ENCODE measurements at regions not wholly inside any gene's neighbourhood (a gene's known extent, or its start where the extent isn't known, plus 50 kb on each side); places are given as distances from the start of the nearest gene placed in this dataset.

- DNase-seq = no peak
Observed at GRCh38 chr11:134638796-134639430, 226.9 kb upstream of the B3GAT1 start.

GRCh38 chr11:134637091-134638015 is 225.3 kb upstream of the B3GAT1 start:
- DNase-seq = no peak

DNA sequence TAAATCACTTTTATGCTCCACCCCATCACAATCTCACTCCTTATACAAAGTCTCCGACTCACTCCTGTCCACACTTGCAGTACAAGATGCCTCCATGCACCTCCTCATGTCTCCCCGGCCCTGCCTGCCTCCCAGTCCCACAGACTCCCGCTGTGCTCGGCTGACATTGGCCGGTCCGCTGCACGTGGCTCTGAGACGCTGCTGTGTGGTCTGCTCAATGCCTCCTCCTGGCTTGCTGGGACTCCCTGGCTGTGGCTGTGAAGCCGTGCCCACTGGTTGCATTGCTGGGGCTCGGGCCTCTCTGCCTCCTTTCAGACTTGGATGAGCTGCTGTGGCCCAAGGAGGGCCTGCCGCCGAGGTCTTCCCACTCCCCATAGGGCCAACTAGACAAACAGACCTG is 224.0 kb upstream of the B3GAT1 start:
- no peak for DNase-seq

- no peak for DNase-seq
Observed at GRCh38 chr11:134634897-134635831, 223.1 kb upstream of the B3GAT1 start.

DNA sequence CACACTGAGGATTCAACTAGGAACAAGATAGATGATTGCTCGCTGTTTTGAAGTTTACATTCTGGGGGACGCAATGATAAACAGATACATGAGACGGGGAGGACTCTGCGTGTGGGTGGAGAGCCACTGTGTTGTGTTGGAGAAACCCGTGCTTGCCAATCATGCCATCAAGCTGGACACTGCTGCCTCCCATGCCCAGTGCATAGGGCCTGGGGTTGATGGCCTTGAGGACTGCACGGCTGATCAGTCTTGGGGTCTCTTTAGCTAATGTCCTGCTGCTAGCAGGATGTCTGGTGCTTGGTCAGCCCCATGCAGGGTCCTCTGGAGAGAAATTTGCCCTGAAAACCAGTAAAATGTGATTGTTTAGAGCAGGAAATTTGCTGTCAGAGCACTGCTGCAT is 221.2 kb upstream of the B3GAT1 start:
- DNase-seq = no peak

DNA sequence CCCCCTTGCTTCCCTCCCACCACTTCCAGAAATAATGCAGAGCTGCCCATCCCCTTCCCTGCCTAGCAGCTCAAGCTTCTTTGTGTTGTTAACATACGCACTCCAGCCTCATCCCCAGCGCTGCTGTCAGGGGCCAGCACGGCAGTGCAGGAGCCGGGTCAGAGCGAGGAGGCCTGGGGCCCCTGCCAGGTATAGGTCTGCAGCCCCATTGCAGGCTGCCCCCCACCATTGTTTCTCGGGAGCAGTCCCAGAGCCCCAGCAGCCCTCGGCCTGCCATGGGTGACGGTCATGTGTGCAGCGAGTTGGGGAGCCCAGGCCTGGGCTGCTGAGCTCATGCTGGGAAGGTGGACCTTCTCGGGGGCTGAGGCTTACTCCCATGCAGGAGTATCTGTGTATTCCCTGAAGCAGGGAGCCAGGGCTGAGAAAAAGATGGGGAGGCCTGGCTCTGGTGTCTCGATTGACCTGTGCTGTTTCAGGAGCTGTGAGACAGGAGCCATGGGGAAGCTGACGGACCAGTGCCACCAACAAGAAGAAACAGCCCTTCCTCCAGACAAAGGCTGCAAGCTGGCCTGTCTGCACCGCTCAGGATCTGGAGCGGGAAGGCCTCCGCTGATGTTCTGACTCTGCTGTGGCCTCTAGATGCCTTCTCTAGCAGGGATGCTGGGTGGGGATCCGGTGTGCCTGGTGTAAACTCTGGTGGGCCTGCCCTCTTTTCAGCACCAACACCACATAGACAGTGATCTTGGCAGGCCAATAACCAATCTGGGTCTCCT is 220.5 kb upstream of the B3GAT1 start:
- no peak for DNase-seq

DNA sequence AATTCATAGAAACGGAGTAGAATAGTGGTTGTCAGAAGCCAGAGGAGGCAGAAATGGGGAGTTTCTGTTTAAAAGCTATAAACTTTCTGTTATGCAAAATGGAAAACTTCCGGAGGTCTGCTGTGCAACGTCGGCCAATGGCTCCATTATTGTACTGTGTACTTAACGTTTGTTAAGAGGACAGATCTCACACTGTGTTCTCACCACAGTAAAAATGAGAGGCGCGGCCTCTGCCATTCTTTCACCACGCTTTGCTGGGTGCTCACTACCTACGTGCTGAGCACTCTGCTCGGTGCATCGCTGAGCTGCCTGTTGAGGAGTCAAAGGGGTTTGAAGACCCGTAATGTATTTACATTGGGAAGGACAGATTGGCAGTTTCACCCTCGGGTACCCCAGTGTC is 218.8 kb upstream of the B3GAT1 start:
- DNase-seq = no peak

GRCh38 chr11:134628426-134628825 is 216.4 kb upstream of the B3GAT1 start:
- no peak for DNase-seq

DNA sequence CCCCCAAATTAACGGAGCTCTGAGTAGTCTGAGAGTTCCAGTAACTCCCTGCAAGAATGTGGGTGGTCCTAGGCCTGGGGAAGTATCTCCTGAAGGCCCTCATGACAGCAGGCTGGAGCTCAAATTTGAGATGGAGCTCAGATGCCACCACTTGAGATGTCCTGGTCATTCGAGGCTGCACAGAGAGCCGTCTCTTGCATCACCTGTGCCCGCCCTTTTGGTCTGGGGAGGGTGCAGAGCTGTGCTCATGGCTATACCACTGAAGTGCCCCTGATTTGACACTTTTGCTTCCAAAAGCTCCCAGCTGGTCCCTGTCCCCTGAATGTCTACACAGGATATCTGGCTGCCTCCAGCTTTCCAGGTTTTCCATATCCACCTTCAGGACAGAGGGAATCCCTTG is 214.0 kb upstream of the B3GAT1 start:
- DNase-seq = no peak

- DNase-seq = no peak
Observed at GRCh38 chr11:134625631-134626030, 213.6 kb upstream of the B3GAT1 start.

DNA sequence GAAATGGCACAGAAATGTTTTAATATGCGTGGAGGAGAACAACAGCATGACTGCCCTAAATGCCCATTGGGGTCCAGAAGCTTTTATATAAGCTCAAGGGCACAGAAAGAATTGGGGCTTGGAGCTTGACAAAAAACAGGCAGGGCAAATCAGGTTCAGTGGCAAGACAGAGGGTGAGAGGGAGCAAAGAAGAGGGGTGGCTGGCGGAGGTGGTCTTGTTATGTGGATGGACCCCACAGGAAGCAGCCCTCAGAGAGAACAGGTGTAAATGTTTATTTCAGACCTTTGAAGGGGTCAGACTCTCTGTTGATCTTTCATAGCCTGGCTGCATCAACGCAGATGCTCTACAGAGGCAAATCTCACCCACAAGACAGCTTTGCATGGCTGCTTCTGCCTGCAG is 213.1 kb upstream of the B3GAT1 start:
- DNase-seq = no peak

- no peak for DNase-seq
Observed at GRCh38 chr11:134624166-134624920, 212.3 kb upstream of the B3GAT1 start.

DNA sequence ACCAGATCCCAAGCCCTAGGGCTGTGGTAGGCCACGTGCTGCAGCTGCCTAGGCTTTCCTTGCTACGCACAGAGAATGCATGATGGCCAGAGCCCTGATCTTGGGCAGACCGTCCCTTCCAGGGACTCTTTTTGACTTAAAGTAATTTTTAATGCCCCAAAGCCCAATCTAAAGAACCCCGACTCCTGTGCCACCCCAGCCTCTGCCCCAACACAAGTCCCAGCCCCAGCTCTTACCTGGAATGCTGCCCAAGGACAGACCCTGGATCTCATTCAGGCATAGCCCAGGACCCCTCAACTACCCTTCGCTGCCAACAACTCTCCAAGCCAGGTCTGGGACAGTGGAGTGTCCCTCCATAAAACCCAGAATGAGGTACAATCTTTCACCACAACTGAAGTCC is 211.7 kb upstream of the B3GAT1 start:
- DNase-seq = no peak

DNA sequence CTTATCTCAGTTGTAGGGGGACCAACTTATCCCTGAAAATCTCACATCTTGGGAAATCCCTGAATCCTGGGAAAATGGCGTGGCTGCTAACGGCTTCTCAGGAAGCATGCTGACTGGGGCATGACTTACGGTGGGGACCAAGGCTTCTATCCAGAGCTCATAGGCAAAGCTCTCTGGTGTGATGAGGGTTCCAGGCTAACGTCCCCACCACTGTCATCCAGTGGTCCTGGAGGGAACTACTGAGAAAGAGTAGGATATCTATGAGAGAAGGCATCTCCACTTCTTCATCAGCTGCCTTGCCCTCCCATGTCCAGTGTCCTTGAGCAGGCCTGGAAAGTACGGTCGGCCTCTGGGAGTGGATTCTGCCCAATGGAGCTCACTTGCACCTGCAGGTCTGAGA is 210.4 kb upstream of the B3GAT1 start:
- DNase-seq = no peak

- DNase-seq = no peak
Observed at GRCh38 chr11:134617360-134617759, 205.3 kb upstream of the B3GAT1 start.

DNA sequence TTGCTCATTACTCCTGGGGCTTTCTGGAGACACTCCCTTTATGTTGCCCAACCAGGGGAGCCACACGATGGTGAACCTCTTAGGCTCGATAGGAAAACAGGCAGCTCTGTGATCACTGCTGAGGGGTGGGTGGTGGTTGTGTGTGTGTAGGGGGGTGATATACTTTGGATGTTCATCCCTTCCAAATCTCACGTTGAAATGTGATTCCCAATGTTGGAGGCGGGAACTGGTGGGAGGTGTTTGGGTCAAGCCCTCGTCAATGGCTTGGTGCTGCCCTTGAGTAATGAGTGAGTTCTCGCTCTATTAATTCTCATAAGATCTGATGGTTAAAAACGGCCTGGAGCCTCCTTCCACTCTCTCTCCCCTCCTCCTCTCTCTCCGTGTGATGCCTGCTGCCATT is 204.0 kb upstream of the B3GAT1 start:
- no peak for DNase-seq

- DNase-seq = no peak
Observed at GRCh38 chr11:134615041-134615615, 203.1 kb upstream of the B3GAT1 start.

GRCh38 chr11:134614141-134614540 is 202.1 kb upstream of the B3GAT1 start:
- no peak for DNase-seq

GRCh38 chr11:134613646-134614045 is 201.6 kb upstream of the B3GAT1 start:
- DNase-seq = no peak

DNA sequence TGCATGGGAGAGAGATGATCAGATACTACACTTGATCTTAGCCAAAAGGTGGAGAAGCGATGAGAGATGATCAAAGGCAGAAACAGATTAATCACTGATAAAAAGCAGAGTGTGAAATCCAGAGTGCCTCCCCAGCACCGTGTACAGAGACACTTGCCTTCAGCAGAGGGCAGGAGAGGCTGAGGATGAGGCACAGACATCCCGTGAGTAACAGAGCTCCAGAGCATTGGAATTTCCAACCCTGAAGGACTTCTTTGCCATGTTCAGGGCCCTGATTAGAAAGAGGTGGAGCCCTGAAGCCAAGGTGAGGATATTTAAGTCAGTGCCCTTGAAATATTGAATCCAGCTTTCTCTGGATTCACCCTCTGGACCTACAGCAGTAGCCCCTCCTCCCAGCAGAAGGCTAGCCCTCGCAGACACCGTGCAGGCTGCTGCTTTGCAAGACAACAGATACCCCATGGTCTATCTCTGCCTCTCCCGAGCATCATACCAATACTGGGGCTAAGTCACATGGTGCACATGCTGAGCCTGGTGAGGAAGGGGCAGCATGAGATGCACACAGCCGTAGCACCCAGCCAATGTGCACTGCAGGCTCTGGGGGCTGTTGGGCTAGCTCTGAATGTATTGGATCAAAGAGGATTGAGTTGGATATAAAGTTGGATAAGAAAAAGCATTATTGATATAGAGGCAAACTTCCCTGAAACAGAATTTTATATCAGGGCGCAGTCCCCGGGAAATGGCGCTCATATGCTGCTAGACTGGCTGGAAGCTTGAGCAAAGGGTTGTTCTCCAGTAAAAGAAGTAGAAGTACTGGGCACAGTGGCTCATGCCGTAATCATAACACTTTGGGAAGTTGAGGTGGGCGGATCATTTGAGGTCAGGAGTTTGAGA is 200.3 kb upstream of the B3GAT1 start:
- DNase-seq = no peak
